OCI-LY3 (cell line): ENCODE measurements at regions not wholly inside any gene's neighbourhood (a gene's known extent, or its start where the extent isn't known, plus 50 kb on each side); places are given as distances from the start of the nearest gene placed in this dataset.

ENCODE experiments used
- H2AFZ ChIP-seq: fragments of 200-600, 300-600 bp; shearing (Covaris generic); 2 replicates; pipeline ENCODE4 v1.6.0; 2014; ENCODE audit warnings: antibody characterized with exemption, low read depth, low read length
- H3K27ac ChIP-seq: fragments of 200-600, 300-600 bp; sonication (generic); 2 replicates; pipeline ENCODE4 v1.5.1; 2014; ENCODE audit warnings: mild to moderate bottlenecking, low read length, moderate library complexity, mixed read lengths
- H3K27me3 ChIP-seq: fragments of 200-600, 300-600 bp; sonication (generic); 2 replicates; pipeline ENCODE4 v1.6.1; 2014; ENCODE audit warnings: low read depth, low read length, mixed read lengths
- H3K36me3 ChIP-seq: fragments of 200-600, 300-600 bp; sonication (generic); replicated peaks from 2 replicates; pipeline ENCODE3; 2014; ENCODE audit warnings: low read depth, low read length, mixed read lengths
- H3K4me1 ChIP-seq: fragments of 300-600, 200-600 bp; sonication (generic); 2 replicates; pipeline ENCODE4 v1.6.1; 2014; ENCODE audit warnings: low read length, mixed read lengths
- H3K4me2 ChIP-seq: fragments of 200-600, 300-600 bp; sonication (generic); 2 replicates; pipeline ENCODE4 v1.6.1; 2014; ENCODE audit warnings: low read length, mixed read lengths
- H3K4me3 ChIP-seq: fragments of 300-600, 200-600 bp; sonication (generic); 2 replicates; pipeline ENCODE4 v1.5.1; 2014; ENCODE audit warnings: antibody characterized with exemption, mild to moderate bottlenecking, low read length, moderate library complexity
- H3K79me2 ChIP-seq: fragments of 300-600, 200-600 bp; shearing (Covaris generic); 2 replicates; pipeline ENCODE4 v1.6.1; 2014; ENCODE audit warnings: mild to moderate bottlenecking, low read length, mixed read lengths
- H3K9ac ChIP-seq: fragments of 300-600, 200-600 bp; shearing (Covaris generic); 2 replicates; pipeline ENCODE4 v1.6.0; 2014; ENCODE audit warnings: mild to moderate bottlenecking, low read length, moderate library complexity
- H3K9me3 ChIP-seq: fragments of 200-600, 300-600 bp; shearing (Covaris generic); 2 replicates; pipeline ENCODE4 v1.6.1; 2014; ENCODE audit warnings: low read length, mixed read lengths; ENCODE audit not compliant: insufficient read depth
- H4K20me1 ChIP-seq: fragments of 200-600, 300-600 bp; sonication (generic); 2 replicates; pipeline ENCODE4 v1.6.1; 2016; ENCODE audit warnings: low read length, mixed read lengths; ENCODE audit not compliant: insufficient read depth
- CTCF ChIP-seq: fragments of 200-600, 300-600 bp; sonication (generic); IDR thresholded peaks from 2 replicates; pipeline ENCODE4 v1.5.1; 2014; ENCODE audit warnings: antibody characterized with exemption, low read length, low read depth
- EZH2phosphoT487 ChIP-seq: fragments of 200-600 bp; shearing (Covaris generic); IDR thresholded peaks from 2 replicates; pipeline ENCODE4 v1.6.1; 2018; ENCODE audit warnings: antibody characterized with exemption, mixed run types, low read depth

GRCh38 chr5:102594192-102594591 lies 95.4 kb upstream of the SLCO6A1 start:
- Histone ChIP-seq H3K27ac (no peak overlapping the region), H3K27me3 (no peaks in the 10 kb centered on the region)
- no peak for TF ChIP-seq EZH2phosphoT487
- no peak for TF ChIP-seq CTCF

GRCh38 chr5:102595332-102595731 lies 96.5 kb upstream of the SLCO6A1 start:
- no peak overlapping the region for H3K4me3 ChIP-seq
- H2AFZ ChIP-seq: no peak overlapping the region

More at GRCh38 chr5:102594192-102594591, 95.4 kb upstream of the SLCO6A1 start:
- H3K79me2 ChIP-seq: no peaks in the 10 kb centered on the region
- no peak overlapping the region for H3K4me3 ChIP-seq
- H4K20me1 ChIP-seq: no peaks in the 10 kb centered on the region
- H2AFZ ChIP-seq: no peak overlapping the region
- no peaks in the 10 kb centered on the region for H3K9me3 ChIP-seq
- no peaks in the 10 kb centered on the region for H3K36me3 ChIP-seq
- no peak overlapping the region for H3K4me2 ChIP-seq
- H3K4me1 ChIP-seq: peaks cover 10% of the 10 kb centered on the region
- H3K9ac ChIP-seq: no peak overlapping the region

GRCh38 chr5:102596113-102596512 lies 97.3 kb upstream of the SLCO6A1 start:
- H3K4me2 ChIP-seq: peak overlapping the region; percentile 52
- no peaks in the 10 kb centered on the region for H3K36me3 ChIP-seq
- H4K20me1 ChIP-seq: no peaks in the 10 kb centered on the region
- H3K9me3 ChIP-seq: no peaks in the 10 kb centered on the region
- H3K4me1 ChIP-seq: peaks cover 10% of the 10 kb centered on the region
- H3K4me3 ChIP-seq: no peak overlapping the region
- no peak overlapping the region for H3K9ac ChIP-seq
- H3K27me3 ChIP-seq: no peaks in the 10 kb centered on the region
- H3K27ac ChIP-seq: no peak overlapping the region; the same call in 1 of the 2 replicates
- no peak for TF ChIP-seq EZH2phosphoT487
- no peak for TF ChIP-seq CTCF
- no peaks in the 10 kb centered on the region for H3K79me2 ChIP-seq
- H2AFZ ChIP-seq: no peak overlapping the region; the same call in 1 of the 2 replicates

More at GRCh38 chr5:102595332-102595731, 96.5 kb upstream of the SLCO6A1 start:
- Histone ChIP-seq H3K9ac (no peak overlapping the region), H3K9me3 (no peaks in the 10 kb centered on the region), H3K27me3 (no peaks in the 10 kb centered on the region), H4K20me1 (no peaks in the 10 kb centered on the region), H3K27ac (no peak overlapping the region), H3K4me2 (no peak overlapping the region), H3K79me2 (no peaks in the 10 kb centered on the region), H3K4me1 (peaks cover 10% of the 10 kb centered on the region), H3K36me3 (no peaks in the 10 kb centered on the region)
- no peak for TF ChIP-seq CTCF
- TF ChIP-seq EZH2phosphoT487: no peak

GRCh38 chr5:102596951-102597350 lies 98.2 kb upstream of the SLCO6A1 start:
- TF ChIP-seq CTCF (no peak), EZH2phosphoT487 (no peak)
- Histone ChIP-seq H3K9me3 (no peaks in the 10 kb centered on the region), H3K79me2 (no peaks in the 10 kb centered on the region), H3K27ac (no peak overlapping the region), H3K4me1 (peaks cover 10% of the 10 kb centered on the region), H3K4me3 (no peak overlapping the region), H3K9ac (no peak overlapping the region), H2AFZ (no peak overlapping the region), H3K36me3 (no peaks in the 10 kb centered on the region), H3K27me3 (no peaks in the 10 kb centered on the region), H3K4me2 (no peak overlapping the region), H4K20me1 (no peaks in the 10 kb centered on the region)
